Heart left ventricle (tissue), 13 donors: ENCODE measurements at regions not wholly inside any gene's neighbourhood (a gene's known extent, or its start where the extent isn't known, plus 50 kb on each side); places are given as distances from the start of the nearest gene placed in this dataset.

Source experiments
- CTCF ChIP-seq, 12 donors: fragments of 200-600 bp; sonication (generic) in 4 of 12; IDR thresholded peaks; one replicate each; pipeline versions ENCODE4 v1.5.0 to v1.8.0; 2018 to 2022; ENCODE audit warnings: antibody characterized with exemption in 12 of 12, mild to moderate bottlenecking in 5 of 12
- POLR2A ChIP-seq, 2 donors: fragments of 450-650 bp; IDR thresholded peaks; one replicate each; pipeline ENCODE4 v1.6.1; 2017; ENCODE audit warnings: antibody characterized with exemption in 2 of 2, mild to moderate bottlenecking in 2 of 2, moderate library complexity in 2 of 2
- donor health status: ischemic (EF 13 %, LVEDD 7.1; RV severe dilation, severe dysfunction).
- donor health status: DM: no; HTN: yes; CAD: no.
- donor health status: DM: no; HTN: no; CAD: no.
- donor health status: ischemic (EF 25% LVEDD 6.9; RV normal size, moderate dysfunction).
- donor health status: ischemic (EF 25% LVEDD 5.7; RV mildly dilated, moderate dysfunction).
- donor health status: ischemic (EF 35%, LVEDD 5.7; RV mildly dilated, moderate dysfunction).
- donor health status: nonischemic (EF 11% LVEDD 7.7; RV severe dilation, severe dysfunction).
- donor health status: DM: yes; HTN: yes; CAD: no.
- donor health status: PGD.
- donor health status: ischemic (EF 29% LVEDD 5.4; RV normal size, mild dysfunction).
- donor health status: nonischemic (EF 23%, LVEDD 6.1; RV moderate dilation, normal function).

DNA sequence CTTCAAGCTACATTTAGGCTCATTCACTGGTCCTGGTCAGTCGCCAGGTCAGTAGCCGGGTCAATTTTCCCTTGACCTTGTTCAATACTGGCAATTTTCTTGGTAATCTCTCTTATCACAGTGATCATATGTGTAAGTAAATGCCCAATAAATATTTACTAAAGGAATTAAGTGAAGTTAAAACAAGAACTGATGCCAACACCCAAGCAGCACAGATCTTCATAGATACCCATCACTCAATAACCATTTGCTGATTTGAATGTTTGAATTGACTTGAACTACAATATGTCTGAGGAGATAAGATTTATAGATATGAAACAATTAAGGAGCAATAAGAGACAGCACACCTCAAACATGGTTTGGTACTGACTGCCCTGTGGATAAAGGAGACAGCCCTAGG lies 100.8 kb upstream of the PREP start:
- TF ChIP-seq POLR2A (IDR thresholded peaks at IDR 0.05): no peak
- no peak for TF ChIP-seq CTCF (IDR thresholded peaks at IDR 0.05)
